ENCODE measurements at regions not wholly inside any gene's neighbourhood (a gene's known extent, or its start where the extent isn't known, plus 50 kb on each side); places are given as distances from the start of the nearest gene placed in this dataset.
"Not testable (repeated sequence)": the region's sequence is repeated elsewhere in the genome, so short reads cannot be mapped to it uniquely, and the experiment has no call there.

DNA sequence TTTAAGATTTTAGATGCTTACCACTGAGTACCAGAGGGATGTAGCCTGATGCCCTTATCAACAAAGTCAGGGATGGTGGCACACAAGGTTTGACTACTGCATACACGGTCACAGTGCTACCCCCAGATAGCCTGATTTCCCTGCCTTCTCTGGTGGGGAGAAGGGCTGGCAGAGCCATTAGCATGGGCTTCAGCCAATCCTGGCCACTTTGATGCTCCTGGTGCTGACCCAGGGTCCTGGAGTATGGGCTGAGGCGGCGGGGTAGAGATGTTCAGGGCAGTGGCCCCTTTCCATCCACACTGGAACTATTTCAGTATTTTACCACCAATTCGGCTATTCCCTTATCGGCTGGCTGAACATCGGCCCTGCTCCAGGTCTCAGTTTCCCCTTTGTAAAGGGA, 83.2 kb downstream of the POTEB3 start:
- DNase-seq, result not testable (repeated sequence)

DNA sequence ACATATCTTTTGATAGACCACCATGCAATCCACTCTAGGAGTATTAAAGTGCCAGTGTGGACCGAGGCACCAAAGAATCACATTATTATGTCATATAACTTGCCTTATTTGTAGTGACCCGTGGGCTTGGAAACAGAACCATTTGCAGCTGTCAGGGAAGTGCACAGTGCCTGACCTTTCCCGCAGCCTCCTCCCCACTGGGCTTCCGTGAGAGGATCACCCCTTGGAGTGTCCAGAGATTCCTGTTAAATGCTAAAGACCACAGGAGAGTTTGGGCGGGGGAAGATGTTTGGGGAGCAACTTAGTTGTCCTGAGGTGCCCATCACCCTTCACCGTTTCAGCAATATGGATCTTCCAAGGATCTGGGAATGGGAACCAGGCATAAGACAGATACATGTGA, 84.4 kb downstream of the POTEB3 start:
- DNase-seq, result not testable (repeated sequence)

DNA sequence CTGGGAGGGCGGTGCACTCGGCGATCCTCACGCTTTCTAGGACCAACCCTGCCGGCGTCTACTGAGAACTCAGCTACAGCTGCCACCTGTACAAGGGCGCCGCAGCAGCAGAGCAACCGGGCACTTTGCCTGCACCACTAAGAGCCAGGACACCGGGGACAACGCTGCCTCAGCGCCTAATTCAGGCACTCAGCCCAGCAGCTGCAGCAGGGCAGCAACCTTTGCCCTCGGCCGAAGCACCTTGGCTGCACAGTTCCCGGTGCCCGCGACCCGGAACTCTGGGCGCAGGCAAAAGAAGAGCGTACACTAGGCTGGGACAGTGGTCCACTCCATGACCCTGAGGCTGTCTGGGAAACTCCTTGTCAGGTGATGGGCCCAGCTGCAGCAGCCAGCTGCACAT, 85.7 kb downstream of the POTEB3 start:
- not testable (repeated sequence) for DNase-seq

DNA sequence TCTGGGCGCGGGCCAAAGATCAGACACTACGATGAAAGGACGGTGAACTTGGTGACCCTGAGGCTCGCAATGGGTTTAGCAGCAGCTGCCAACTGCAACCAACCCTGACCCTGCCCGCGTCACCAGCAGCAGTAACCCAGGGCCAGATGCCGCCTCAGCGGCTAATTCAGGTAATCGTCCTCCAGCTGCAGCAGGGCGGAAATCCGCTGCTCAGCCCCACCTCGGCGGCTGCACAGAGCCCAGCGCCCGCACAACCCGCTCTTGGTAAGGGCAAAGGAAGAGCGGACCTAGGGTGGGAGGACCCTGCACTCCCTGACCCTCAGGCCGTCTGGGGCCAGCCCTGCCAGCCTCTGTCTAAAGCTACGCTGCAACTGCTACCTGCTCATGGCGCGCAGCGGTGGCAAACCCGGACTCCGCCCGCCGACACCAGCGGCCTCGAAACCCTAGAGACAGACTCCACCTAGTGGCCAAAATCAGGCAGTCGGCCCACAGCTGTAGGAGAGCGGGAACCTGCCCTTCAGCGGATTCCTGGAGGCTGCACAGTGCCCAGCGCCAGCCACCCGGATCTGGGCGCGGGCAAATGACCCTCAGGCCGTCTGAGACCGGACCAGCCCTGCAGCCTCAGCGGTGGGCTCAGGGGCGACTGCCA, 87.5 kb downstream of the POTEB3 start:
- DNase-seq, result not testable (repeated sequence)

DNA sequence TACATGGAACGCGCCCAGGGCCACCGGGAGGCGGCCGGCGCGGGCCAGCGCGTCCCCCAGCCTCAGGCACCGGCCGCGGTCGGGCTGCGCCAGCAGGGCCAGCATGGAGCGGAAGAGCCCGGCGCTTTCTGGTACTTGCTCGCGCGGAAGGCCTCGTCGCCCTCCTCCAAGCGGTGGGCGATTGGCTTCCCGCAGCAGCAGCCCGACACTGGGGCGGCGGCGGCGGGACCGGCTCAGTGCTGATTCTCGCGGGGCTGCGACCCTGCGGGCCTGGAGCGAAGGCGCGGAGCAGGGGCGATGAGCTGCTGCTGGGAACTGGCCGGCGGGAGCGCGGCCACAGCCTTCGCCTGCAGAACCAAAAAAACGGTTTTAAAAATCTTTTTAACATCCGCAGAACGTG, 95.3 kb downstream of the POTEB3 start:
- peak; percentile 3 for DNase-seq

DNA sequence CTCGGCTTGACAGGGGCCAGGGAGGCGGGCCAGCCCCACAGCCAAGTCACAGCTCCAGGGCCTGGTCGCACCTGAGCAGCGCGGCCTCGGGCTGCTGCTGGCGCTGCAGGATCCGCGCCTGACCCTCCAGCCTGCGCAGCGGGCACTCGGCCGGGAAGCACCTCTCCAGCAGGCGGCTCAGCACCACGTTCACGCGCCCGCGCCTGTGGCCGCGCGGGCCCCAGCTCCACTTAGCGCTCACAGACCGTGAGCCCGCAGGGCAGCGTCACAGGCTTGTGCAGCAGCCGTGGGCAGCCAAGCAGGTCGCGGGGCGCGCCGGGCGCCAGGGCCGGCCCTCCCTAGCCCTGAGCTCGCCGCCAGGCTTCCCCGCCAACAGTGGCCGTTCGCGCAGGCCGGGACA, 95.8 kb downstream of the POTEB3 start:
- DNase-seq, result not testable (repeated sequence)

DNA sequence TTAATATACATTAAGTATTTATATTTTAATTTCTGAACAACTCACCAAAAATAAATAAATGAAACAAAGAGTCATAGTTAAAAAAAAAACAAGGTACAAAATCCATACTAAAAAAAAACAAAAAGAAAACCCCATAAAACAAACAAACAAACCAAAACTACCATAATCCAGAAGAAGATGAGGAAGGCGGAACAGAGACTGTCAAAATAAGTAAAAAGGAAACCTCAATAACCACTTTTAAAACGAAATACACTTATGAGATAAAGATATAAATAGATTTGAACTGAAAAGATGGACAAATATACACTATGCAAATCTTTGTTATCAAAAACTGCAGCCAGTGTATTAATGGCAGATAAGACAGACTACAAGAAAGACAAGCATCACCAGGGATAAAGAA, 103.3 kb downstream of the POTEB3 start:
- not testable (repeated sequence) for DNase-seq

DNA sequence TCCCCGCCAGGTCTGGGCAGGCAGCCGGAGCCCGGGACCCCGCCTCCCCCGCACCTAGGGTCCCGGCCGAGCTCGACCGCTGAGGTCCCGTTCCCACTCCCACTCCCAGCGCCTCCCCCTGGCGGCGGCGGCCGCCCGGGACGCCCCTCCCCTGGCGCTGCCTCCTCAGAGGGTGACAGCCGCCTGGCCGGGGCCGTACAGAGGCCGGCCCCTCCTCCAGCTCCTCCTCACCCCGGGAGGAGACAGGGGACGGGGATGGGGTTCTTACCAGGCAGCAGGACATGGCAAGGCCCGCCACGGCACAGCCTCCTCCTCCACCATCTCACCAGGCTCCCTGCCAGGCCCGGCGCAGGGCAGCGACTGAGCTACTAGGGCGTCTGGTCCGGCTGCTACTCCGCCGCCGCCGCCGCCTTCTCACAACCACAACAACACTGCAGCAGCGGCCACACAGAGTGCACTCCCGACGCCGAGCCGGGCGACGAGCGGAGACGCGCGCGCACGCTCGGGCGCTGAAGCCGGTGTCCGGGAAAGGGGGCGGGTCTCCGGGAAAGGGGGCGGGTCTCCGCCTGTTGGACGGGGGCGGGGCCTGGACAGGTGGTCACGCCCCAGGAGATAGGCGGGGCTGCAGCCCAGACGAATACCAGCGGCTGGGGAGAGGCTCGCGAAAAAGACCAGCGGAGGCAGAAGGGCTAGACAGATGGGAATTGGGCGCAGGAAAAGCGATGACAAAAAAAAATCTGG, 115.4 kb downstream of the POTEB3 start:
- DNase-seq, result peak; percentile 5

DNA sequence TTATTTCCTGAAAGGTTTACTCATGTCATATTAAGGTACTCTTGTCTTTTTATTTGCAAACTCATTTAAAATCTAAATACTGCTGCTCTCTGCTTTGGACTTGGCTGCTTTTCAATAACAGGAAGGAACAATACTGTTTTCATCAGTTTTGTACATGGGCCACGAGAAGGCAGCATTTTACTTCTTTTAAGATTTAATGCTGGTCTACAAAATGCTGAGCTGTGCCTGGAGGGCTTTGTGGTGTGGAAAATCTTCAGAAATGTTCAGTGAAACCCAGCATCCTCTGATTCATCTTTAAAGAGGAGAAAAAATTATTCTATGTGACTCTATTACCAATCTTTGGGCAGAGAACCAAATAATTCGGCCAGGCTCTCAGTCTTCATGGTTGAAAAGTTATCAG, 155.9 kb downstream of the POTEB3 start:
- DNase-seq, result not testable (repeated sequence)

DNA sequence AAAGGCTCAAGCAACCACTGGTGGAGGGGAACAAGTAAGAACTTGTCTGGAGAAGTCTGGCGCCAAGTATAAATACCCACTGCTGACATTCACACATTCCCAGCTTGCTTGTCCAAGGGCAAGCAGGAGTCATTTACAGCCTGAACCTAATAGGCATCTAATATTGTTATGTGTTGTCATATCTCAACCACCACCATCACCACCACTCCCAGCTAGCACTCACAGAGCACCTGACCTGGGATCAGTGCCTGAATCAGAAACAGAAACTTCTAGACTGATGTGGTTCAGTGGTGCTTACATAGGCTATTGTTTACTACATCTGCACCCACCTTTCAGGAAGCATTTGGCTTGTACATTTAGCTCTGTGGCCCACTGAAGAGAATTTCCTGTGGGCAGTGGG, 157.1 kb downstream of the POTEB3 start:
- DNase-seq, result not testable (repeated sequence)

DNA sequence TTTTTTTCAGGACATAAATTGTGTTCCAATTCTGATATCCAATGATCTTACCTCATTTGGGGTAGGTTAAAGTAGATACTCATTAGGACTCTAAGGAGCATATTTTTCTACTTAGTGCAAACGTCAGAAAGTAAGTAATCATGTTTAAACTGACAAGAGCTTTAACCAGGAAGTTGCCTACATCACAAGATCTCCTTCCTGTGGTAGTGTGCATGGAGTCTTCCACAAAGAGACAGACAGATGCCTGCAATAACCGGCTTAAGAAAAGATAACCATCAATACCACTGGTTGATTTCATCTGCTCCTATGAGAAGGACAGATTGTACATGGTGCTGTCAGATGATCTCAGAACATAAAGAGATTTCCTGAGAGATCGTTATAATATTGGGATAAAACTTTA, 160.0 kb downstream of the POTEB3 start:
- DNase-seq, result not testable (repeated sequence)

DNA sequence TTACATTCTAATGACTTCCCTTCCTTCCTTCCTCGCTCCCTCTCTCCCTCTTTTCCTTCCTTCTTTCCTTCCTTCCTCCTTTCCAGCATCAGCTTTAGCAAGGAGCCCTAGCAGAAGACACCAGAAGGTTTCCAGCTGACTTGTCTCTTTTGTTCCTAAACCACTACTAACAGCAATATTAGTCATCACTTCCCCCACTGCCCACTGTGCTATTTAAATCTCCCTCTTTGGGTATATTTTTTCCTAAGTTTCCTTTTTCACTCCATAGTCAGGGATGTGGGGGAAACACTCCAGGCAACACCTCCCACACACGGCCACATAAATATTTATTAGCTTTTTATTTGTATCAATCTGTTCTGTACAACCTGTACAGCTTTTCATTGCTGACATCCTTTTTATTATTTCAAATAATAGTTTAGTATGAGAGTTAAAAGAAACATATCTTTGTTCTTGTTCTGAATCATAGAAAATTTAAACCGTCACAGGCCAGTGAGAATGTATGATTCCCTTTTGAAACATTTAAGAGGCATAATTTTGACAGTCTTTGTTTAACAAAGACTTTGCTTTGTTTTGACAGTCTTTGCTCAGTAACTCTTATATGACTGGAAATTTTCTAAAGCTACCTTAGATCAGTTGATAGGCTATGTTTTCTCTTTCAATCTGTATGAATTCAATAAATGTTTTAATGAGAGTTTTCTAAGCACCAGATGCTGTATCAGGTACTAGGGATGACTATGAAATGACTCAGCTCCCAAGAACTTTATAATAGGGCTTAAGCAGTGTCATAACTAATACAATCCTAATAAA, 167.9 kb downstream of the POTEB3 start:
- not testable (repeated sequence) for DNase-seq

DNA sequence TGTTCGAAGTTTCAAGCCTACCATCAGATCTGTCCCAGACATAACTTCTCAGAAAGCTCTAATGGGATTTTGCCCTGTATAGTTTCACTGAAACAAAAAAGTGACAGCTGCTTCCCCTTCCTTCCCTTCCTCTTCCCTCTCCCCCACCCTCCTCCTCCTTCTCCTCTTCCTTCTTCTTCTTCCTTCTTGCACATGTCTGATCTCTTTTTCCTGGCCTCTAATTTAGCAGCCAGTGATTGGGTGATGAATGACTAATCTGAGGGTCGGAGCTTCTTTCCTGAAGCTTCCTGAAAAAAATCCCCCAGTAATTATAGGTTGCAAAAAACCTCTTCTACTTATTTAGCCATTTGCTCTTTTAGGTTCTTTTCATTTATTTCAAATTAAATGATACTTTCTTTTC, 168.7 kb downstream of the POTEB3 start:
- no peak for DNase-seq

DNA sequence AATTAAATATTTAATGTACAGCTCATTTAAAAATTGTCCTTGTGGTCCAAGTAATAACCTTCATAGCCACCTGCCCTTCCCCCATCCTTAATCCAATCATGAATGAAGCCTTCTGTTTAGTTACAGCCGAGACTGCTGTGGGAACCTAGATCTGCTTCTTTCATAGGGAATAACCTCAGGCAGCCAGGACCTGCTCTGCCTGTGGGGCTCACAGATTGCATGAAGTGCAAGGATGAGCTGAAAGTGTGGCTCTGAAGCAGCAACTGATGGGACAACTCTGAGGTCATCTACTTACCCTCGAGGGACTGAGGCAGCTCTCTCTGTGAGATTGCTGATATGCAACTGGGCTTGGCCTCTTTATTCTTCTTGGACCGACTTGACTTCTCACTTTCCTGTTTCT, 169.8 kb downstream of the POTEB3 start:
- DNase-seq, result no peak

DNA sequence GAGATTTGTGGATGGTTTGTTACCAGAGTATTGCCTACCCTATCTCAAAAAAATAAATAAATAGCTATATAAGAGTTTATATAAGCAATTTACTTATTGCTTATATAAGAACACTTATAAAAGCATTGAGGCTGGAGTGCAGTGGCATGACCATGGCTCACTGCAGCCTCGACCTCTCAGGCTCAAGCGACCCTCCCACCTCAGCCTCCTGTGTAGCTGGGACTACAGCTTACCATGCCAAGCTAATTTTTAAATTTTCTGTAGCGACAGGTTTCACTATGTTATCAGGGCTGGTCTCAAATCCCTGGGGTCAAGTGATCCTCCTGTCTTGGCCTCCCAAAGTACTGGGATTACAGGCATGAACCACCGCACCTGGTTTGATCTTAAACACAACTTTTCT, 170.6 kb downstream of the POTEB3 start:
- not testable (repeated sequence) for DNase-seq

DNA sequence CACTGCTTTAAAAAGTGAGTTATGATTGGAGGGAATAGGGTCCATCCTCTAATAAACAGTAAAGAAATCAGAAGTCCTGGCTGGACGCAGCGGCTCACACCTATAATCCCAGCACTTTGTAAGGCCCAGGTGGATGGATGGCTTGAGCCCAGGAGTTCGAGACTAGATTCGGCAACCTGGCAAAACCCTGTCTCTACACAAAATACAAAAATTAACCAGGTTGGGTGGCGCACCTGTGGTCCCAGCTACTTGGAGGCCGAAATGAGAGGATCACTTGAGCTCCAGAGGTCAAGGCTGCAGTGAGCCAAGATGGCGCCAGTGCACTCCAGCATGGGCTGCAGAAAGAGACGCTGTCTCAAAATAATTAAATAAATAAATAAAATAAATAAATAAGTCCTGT, 171.2 kb downstream of the POTEB3 start:
- no peak for DNase-seq

DNA sequence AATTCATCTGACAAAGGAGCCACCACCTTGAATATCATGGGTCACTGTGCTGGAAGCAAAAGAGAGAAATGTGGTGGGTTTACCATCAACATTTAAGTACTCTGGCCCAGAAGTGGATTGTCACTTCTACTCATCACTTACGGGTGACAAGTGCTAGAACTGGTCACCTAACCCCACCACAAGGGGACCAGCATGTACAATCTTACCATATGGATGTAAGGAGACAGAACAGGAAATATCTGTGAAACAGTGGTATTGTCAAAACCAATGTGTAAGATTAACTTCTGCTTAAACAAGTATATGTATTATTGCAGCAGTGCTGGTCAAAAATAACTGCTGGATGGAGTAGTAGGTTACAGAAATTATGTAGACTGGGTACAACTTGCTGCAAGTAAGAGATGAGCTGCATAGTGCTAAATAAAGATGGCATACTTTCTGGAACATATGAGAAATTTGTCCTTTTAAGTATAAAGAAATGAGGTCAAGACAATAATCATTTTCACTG, 171.8 kb downstream of the POTEB3 start:
- no peak for DNase-seq

DNA sequence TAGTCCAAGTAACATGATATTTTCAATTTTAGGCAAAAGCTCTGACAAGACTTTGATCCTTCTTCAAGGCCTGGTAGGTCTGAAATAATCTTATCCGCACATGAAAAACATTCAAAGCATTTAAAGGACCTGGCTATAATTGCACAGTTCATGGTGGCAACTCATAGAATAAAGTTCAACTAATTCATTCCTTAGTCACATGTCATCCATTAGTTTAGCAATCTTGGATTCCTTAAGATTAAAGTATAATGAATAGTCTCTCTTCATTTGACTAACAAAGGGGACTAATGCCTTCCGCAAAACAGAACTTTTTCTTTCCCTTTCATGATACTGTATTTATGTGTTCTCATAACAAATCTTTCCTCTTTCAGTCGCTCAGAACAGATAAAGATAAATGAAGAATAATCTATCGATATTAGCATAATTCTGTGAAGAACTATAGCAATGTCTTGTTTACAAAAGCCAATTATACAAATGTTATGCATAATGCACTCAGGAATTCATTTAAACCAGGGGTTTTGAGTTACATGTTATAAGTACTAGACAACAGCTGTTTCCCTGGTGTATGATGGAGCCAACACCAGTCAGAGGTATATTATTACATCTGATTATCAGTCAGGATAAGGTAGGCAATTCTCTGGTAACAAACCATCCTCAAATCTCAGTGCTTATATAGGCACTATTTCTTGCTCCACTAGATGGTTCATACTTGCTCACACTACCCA, 172.5 kb downstream of the POTEB3 start:
- no peak for DNase-seq

DNA sequence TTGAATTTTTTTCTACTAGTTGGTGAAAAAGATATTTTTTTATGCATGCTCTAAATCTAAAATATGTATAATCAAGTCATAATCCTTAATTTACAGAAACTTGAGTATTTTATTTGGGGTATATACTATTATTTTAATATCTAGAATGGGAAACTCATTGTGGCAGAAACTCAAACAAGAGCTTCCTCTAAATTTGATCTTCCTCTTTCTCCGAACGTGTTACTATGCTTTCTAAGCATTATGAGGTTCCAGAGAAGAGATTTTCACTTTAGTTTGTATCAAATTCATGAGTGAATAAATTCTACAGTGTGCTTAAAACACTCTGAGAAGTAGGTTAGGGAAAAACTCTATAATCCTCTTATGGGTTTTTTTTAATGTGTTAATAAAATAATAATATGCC, 173.1 kb downstream of the POTEB3 start:
- DNase-seq, result no peak

DNA sequence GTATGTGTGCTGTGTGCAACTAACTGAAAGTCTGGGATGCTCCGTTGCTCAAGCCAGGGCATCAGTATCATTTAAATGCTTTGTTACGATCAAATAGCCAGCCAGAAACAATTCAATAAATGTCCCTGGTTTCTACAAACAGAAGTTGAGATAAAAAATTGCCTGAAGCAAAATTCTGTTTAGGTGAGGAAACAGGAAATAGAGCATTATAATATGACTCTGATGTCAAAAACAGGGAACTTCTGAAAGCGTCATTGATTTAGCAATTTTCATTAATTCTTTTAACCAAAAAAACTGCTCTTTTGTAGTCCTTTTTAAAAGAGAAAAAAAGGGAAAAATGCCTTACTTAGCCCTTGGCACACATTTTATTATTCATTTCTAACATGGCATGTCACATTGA, 174.7 kb downstream of the POTEB3 start:
- DNase-seq, result not testable (repeated sequence)

DNA sequence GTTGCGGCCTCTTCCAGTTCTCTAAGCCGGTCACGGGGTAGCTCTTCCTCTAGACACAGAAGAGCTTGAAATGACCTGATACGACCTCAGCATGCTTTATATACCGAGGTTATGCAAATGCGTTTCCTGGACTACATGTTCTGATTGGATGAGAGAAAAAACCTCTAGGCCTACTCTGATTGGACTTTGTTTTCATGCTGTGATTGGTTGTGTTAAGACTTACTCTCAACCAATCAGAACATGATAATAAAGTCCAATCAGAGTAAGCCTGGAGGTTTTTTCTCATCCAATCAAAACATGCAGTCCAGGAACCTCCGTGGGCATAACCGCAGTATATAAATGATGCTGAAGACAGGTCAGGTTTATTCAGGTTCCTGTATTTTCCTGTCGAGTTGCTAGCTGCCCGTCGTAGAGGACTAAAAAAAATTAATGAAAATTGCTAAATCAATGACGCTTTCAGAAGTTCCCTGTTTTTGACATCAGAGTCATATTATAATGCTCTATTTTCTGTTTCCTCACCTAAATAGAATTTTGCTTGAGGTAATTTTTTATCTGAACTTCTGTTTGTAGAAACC, 177.4 kb downstream of the POTEB3 start:
- DNase-seq, result no peak
